Coronary artery (tissue), 2 donors: ENCODE measurements at regions not wholly inside any gene's neighbourhood (a gene's known extent, or its start where the extent isn't known, plus 50 kb on each side); places are given as distances from the start of the nearest gene placed in this dataset.

Experiments used
- DNase-seq: peaks from one replicate; pipeline ENCODE4 v3.0.0-alpha.2; 2017; ENCODE audit warnings: low spot score
- H3K27ac ChIP-seq, 2 donors: fragments of 200-600 bp; sonication (generic); one replicate each; pipeline ENCODE4 v1.5.1; 2016 to 2019
- H3K4me3 ChIP-seq: fragments of 200-600 bp; sonication (generic); 2 replicates; pipeline ENCODE4 v1.5.1; 2016; ENCODE audit warnings: mild to moderate bottlenecking, moderate library complexity
- CTCF ChIP-seq: fragments of 200-600 bp; sonication (generic); IDR thresholded peaks from one replicate; pipeline ENCODE4 v1.5.1; 2019; ENCODE audit warnings: antibody characterized with exemption

DNA sequence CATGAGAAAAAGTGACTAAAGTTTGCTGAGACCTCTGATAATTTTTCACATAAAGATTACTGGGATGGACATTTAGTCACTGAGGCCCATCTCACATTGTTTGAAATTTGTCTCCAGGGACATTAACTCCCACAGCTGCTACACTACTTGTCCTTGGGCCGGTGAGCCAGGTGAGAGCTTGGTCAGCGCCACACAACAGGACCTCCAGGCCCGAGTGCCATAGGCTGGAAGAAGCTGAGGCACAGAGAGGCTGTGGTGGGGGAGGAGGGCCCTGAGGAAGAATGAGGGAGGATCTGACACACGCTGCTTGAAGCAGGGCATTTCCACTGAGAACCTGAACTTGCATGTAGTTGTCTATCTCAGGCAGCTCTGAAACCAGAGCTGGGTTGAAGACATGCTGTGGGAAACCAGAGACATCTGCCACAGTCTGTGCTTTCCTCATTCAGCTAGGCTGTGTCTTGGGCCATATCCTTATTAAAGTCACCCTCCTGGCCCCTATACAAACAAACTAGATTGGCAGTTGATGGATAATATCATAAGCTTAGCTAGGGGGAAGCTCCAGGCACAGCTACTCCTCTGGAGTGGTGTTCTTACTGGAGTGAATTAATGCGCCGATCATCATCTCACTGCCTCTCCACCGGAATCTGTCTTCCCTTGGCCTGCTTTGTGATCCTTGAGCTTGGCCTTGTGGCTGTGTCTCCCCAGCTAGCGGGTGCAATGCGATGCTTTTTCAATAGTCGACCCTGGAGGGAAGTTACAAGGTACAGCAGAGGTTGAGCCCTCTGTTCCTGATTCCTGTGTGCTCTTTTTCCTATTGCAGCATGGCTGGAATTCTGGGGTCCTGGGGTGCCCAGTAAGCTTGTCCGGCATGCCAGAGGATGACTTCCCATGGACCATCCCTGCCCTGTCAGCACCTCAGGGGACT is 225.3 kb upstream of the B3GAT1 start:
- TF ChIP-seq CTCF, result no peak

GRCh38 chr11:134636071-134636470 is 224.0 kb upstream of the B3GAT1 start:
- no peak for TF ChIP-seq CTCF
- H3K4me3 ChIP-seq, result no peak overlapping the region
- peak; percentile 60 for DNase-seq
- H3K27ac ChIP-seq, result no peak overlapping the region

More for the DNA sequence above, 225.3 kb upstream of the B3GAT1 start:
- peak; percentile 45 for DNase-seq
- no peak overlapping the region for H3K27ac ChIP-seq
- H3K4me3 ChIP-seq, result no peak overlapping the region

DNA sequence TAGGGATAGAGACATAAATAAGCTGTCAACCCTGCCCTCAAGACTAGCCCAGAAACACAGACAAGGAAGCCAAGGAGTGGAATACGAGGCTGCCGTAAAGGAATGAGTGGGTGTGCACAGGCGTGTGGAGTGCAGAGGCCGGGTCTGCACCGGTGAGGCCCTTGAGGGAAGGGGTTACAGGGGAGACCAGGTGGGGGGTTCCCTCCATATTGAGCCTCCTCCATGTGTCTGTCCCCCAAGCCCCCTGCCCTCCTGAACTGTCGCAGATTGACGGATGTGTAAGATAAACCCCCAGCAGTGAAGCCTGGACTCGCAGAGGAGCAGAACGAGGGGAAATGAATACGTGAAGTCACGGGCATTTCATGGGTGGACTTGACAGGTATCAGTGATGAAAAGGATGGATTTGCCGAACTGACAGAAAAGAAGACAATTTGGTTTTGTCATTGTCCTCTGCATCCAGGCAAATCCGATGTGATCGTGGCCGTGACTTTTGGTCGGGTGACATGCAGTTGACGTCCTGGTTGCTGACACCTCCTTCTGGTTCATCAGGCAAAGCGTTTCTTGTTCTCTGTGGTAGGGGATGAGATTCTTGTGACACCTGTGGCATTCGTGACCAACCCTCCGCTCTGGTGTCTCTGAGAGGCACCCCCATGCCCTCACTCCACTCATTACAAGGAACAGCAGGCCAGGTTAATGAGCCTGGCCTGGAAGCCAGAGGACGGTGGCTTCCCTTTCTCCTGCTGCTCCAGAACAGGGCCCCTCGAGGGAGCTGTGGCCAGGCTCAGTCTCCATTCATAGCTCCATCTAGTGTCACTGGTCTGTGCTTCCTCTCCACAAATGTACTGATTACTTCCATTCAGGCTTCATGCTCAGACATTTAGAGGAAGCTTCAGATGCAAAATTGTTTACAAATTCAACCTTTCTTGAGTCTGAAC is 223.1 kb upstream of the B3GAT1 start:
- TF ChIP-seq CTCF, result no peak
- H3K27ac ChIP-seq, result no peak overlapping the region
- no peak overlapping the region for H3K4me3 ChIP-seq
- DNase-seq, result peak; percentile 62

DNA sequence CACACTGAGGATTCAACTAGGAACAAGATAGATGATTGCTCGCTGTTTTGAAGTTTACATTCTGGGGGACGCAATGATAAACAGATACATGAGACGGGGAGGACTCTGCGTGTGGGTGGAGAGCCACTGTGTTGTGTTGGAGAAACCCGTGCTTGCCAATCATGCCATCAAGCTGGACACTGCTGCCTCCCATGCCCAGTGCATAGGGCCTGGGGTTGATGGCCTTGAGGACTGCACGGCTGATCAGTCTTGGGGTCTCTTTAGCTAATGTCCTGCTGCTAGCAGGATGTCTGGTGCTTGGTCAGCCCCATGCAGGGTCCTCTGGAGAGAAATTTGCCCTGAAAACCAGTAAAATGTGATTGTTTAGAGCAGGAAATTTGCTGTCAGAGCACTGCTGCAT is 221.2 kb upstream of the B3GAT1 start:
- Histone ChIP-seq H3K4me3 (no peak overlapping the region), H3K27ac (no peak overlapping the region)
- no peak for TF ChIP-seq CTCF
- peak; percentile 16 for DNase-seq

DNA sequence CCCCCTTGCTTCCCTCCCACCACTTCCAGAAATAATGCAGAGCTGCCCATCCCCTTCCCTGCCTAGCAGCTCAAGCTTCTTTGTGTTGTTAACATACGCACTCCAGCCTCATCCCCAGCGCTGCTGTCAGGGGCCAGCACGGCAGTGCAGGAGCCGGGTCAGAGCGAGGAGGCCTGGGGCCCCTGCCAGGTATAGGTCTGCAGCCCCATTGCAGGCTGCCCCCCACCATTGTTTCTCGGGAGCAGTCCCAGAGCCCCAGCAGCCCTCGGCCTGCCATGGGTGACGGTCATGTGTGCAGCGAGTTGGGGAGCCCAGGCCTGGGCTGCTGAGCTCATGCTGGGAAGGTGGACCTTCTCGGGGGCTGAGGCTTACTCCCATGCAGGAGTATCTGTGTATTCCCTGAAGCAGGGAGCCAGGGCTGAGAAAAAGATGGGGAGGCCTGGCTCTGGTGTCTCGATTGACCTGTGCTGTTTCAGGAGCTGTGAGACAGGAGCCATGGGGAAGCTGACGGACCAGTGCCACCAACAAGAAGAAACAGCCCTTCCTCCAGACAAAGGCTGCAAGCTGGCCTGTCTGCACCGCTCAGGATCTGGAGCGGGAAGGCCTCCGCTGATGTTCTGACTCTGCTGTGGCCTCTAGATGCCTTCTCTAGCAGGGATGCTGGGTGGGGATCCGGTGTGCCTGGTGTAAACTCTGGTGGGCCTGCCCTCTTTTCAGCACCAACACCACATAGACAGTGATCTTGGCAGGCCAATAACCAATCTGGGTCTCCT is 220.5 kb upstream of the B3GAT1 start:
- no peak overlapping the region for H3K27ac ChIP-seq
- peak; percentile 65 for DNase-seq
- no peak for TF ChIP-seq CTCF
- H3K4me3 ChIP-seq, result no peak overlapping the region

- Histone ChIP-seq H3K27ac (no peak overlapping the region), H3K4me3 (no peak overlapping the region)
- peak; percentile 41 for DNase-seq
- no peak for TF ChIP-seq CTCF
Measured at GRCh38 chr11:134630861-134631260, 218.8 kb upstream of the B3GAT1 start.
